H9 (cell line): ENCODE measurements at regions not wholly inside any gene's neighbourhood (a gene's known extent, or its start where the extent isn't known, plus 50 kb on each side); places are given as distances from the start of the nearest gene placed in this dataset.

Experiments
- DNase-seq: peaks from one replicate; pipeline ENCODE4 v3.0.0-alpha.2; 2017
- H2AFZ ChIP-seq: one replicate; pipeline ENCODE4 v1.6.1; 2013; ENCODE audit warnings: mild to moderate bottlenecking, low read length, control low read depth, moderate library complexity
- H2AK5ac ChIP-seq: 2 replicates; pipeline ENCODE4 v1.6.1; 2013; ENCODE audit warnings: low read length, control low read depth, mixed read lengths; ENCODE audit not compliant: insufficient read length
- H2BK120ac ChIP-seq: one replicate; pipeline ENCODE4 v1.6.1; 2013; ENCODE audit warnings: low read depth, mild to moderate bottlenecking, low read length, control low read depth, inconsistent platforms; ENCODE audit not compliant: poor library complexity, severe bottlenecking
- H2BK12ac ChIP-seq: 2 replicates; pipeline ENCODE4 v1.6.1; 2013; ENCODE audit warnings: low read length, control low read depth, mixed read lengths, low read depth; ENCODE audit not compliant: insufficient read length
- H2BK15ac ChIP-seq: 2 replicates; pipeline ENCODE4 v1.6.1; 2013; ENCODE audit warnings: low read depth, low read length, control low read depth
- H2BK20ac ChIP-seq: one replicate; pipeline ENCODE4 v1.6.1; 2013; ENCODE audit warnings: low read depth, mild to moderate bottlenecking, low read length, control low read depth, inconsistent platforms; ENCODE audit not compliant: poor library complexity, severe bottlenecking
- H2BK5ac ChIP-seq: 2 replicates; pipeline ENCODE4 v1.6.1; 2013; ENCODE audit warnings: low read length, control low read depth, mixed read lengths; ENCODE audit not compliant: insufficient read length
- H3K14ac ChIP-seq: 2 replicates; pipeline ENCODE4 v1.6.1; 2013; ENCODE audit warnings: low read length, control low read depth; ENCODE audit not compliant: insufficient read depth
- H3K18ac ChIP-seq: 2 replicates; pipeline ENCODE4 v1.6.1; 2013; ENCODE audit warnings: low read depth, mild to moderate bottlenecking, mixed read lengths, low read length, control low read depth; ENCODE audit not compliant: insufficient read length
- H3K23ac ChIP-seq: 2 replicates; pipeline ENCODE4 v1.6.1; 2013; ENCODE audit warnings: low read length, control low read depth, mixed read lengths, low read depth; ENCODE audit not compliant: insufficient read length
- H3K23me2 ChIP-seq: 2 replicates; pipeline ENCODE4 v1.6.1; 2013; ENCODE audit warnings: low read depth, mild to moderate bottlenecking, mixed read lengths, low read length, control low read depth; ENCODE audit not compliant: insufficient read length, poor library complexity, severe bottlenecking
- H3K27ac ChIP-seq: 2 replicates; pipeline ENCODE4 v1.5.1; 2013; ENCODE audit warnings: low read length, control low read depth, mixed read lengths, low read depth; ENCODE audit not compliant: insufficient read length
- H3K27me3 ChIP-seq: 2 replicates; pipeline ENCODE4 v1.6.1; 2013; ENCODE audit warnings: low read length, control low read depth, inconsistent platforms; ENCODE audit not compliant: insufficient read depth
- H3K4ac ChIP-seq: 2 replicates; pipeline ENCODE4 v1.6.1; 2013; ENCODE audit warnings: low read depth, mild to moderate bottlenecking, control low read depth, inconsistent platforms, low read length, moderate library complexity
- H3K4me1 ChIP-seq: 2 replicates; pipeline ENCODE4 v1.6.1; 2013; ENCODE audit warnings: low read length, control low read depth, inconsistent platforms; ENCODE audit not compliant: insufficient read depth
- H3K4me2 ChIP-seq: 2 replicates; pipeline ENCODE4 v1.6.1; 2013; ENCODE audit warnings: low read length, control low read depth, mixed read lengths; ENCODE audit not compliant: insufficient read length, insufficient read depth
- H3K56ac ChIP-seq: 2 replicates; pipeline ENCODE4 v1.6.1; 2013; ENCODE audit warnings: low read depth, mild to moderate bottlenecking, mixed read lengths, low read length, control low read depth; ENCODE audit not compliant: insufficient read length
- H3K79me1 ChIP-seq: 2 replicates; pipeline ENCODE4 v1.6.1; 2013; ENCODE audit warnings: low read depth, mild to moderate bottlenecking, moderate library complexity, low read length, control low read depth, inconsistent platforms; ENCODE audit not compliant: insufficient read depth, poor library complexity, severe bottlenecking
- H3K79me2 ChIP-seq: 2 replicates; pipeline ENCODE4 v1.6.1; 2013; ENCODE audit warnings: low read length, control low read depth, inconsistent platforms; ENCODE audit not compliant: insufficient read depth
- H3K9ac ChIP-seq: 2 replicates; pipeline ENCODE4 v1.6.1; 2013; ENCODE audit warnings: low read length, control low read depth, mixed read lengths; ENCODE audit not compliant: insufficient read length; ENCODE audit errors: extremely low read depth
- H3K9me3 ChIP-seq: one replicate; pipeline ENCODE4 v1.6.1; 2013; ENCODE audit warnings: low read depth, low read length, inconsistent platforms; ENCODE audit not compliant: control insufficient read depth
- H3T11ph ChIP-seq: one replicate; pipeline ENCODE4 v1.6.1; 2013; ENCODE audit warnings: mild to moderate bottlenecking, low read length, control low read depth, inconsistent platforms
- H4K20me1 ChIP-seq: one replicate; pipeline ENCODE4 v1.6.1; 2013; ENCODE audit not compliant: control insufficient read depth, insufficient read length, insufficient read depth
- H4K5ac ChIP-seq: 2 replicates; pipeline ENCODE4 v1.6.1; 2013; ENCODE audit warnings: low read depth, mild to moderate bottlenecking, mixed read lengths, low read length, control low read depth; ENCODE audit not compliant: insufficient read length
- H4K8ac ChIP-seq: replicated peaks from 2 replicates; pipeline ENCODE4 v1.6.1; 2013; ENCODE audit warnings: low read length, control low read depth, mixed read lengths, low read depth; ENCODE audit not compliant: insufficient read length
- H4K91ac ChIP-seq: 2 replicates; pipeline ENCODE4 v1.6.1; 2013; ENCODE audit warnings: low read depth, mild to moderate bottlenecking, moderate library complexity, mixed read lengths, low read length, control low read depth; ENCODE audit not compliant: insufficient read length
- H3K27ac Mint-ChIP-seq, 3 experiments: 2 replicates in 2 of 3; 3 replicates in 1 of 3; pipeline ENCODE4 v1.8.0; 2020 to 2021; ENCODE audit warnings: mixed read lengths in 3 of 3, mild to moderate bottlenecking in 1 of 3, moderate library complexity in 1 of 3
- H3K27me3 Mint-ChIP-seq: 2 replicates; pipeline ENCODE4 v1.8.0; 2021; ENCODE audit warnings: low read depth, mild to moderate bottlenecking, moderate library complexity, mixed read lengths
- H3K36me3 Mint-ChIP-seq, 3 experiments: 2 replicates in 2 of 3; 3 replicates in 1 of 3; pipeline ENCODE4 v1.8.0; 2020 to 2021; ENCODE audit warnings: low read depth in 3 of 3, mixed read lengths in 3 of 3; ENCODE audit not compliant: insufficient read depth in 1 of 3
- H3K4me1 Mint-ChIP-seq, 2 experiments: 2 replicates each; pipeline ENCODE4 v1.8.0; 2020; ENCODE audit warnings: mixed read lengths in 2 of 2
- H3K4me3 Mint-ChIP-seq, 2 experiments: 2 replicates in 1 of 2; 3 replicates in 1 of 2; pipeline ENCODE4 v1.8.0; 2020 to 2021; ENCODE audit warnings: mild to moderate bottlenecking in 2 of 2, mixed read lengths in 2 of 2, moderate library complexity in 1 of 2
- H3K9me3 Mint-ChIP-seq, 2 experiments: 2 replicates in 1 of 2; 3 replicates in 1 of 2; pipeline ENCODE4 v1.8.0; 2020; ENCODE audit warnings: mild to moderate bottlenecking in 2 of 2, mixed read lengths in 2 of 2, moderate library complexity in 1 of 2
- WGBS: extraction: QIAGEN DNeasy Blood & Tissue Kit; methylation state at CpG from one replicate; pipeline ENCODE4 v1.1.7; 2013; ENCODE audit warnings: missing lambda C conversion rate, low lambda C conversion rate, mixed read lengths; ENCODE audit not compliant: insufficient read length; ENCODE audit errors: extremely low coverage; 5-methylcytosine and 5-hydroxymethylcytosine counted together
- TF ChIP-seq, protein P1 (sequence below): fragments of 200-600 bp; sonication (generic); conservative IDR thresholded peaks from 3 replicates; pipeline ENCODE4 v1.8.0; 2021; ENCODE audit warnings: antibody characterized with exemption, mild to moderate bottlenecking

DNA sequence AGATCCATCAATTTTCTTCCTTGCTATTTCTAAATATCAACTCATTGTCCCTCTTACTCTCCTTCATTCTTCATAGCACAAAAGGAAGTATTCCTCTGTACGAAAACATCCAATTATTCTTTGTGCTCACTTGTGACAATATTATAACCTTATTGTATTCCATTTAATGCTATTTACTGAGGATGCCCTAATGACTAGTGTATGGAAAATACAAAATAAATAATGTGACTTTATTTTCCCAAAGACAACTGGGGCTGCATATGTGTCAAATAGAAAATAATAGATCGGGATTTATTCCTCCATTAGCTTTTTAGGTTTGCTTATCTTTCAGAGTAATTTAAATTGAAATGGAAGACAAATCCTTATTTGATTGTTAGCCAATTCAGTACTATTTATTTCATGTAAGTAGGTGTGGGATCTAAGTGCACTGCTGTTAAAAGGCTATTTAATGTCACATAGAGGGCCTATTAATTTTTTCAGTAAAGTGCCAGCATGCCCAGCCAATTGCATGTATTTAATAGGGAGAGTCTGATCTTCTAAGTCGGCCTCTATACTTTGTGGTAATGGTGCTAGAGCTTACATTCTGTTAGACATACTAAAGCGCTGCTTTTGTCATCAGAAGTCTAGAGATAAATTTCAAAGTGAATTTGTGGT, 329.8 kb downstream of the MCTP2 start:
- Histone ChIP-seq H3K14ac (no peak overlapping the region), H2BK20ac (no peak overlapping the region), H3K79me1 (no peaks in the 10 kb centered on the region), H3K18ac (no peak overlapping the region), H4K8ac (no peak overlapping the region), H2AK5ac (no peak overlapping the region), H2BK15ac (no peak overlapping the region), H2BK120ac (no peak overlapping the region), H3K4me2 (no peak overlapping the region), H4K91ac (no peak overlapping the region), H3K27me3 (no peaks in the 10 kb centered on the region), H2AFZ (no peak overlapping the region), H4K5ac (no peak overlapping the region), H3T11ph (no peak overlapping the region), H3K4me1 (peaks cover 2% of the 10 kb centered on the region; the same call in 1 of the 2 replicates), H2BK12ac (no peak overlapping the region), H3K4ac (no peak overlapping the region), H2BK5ac (no peak overlapping the region), H3K23ac (no peak overlapping the region), H3K9me3 (no peaks in the 10 kb centered on the region), H4K20me1 (no peaks in the 10 kb centered on the region), H3K56ac (no peak overlapping the region), H3K23me2 (no peaks in the 10 kb centered on the region), H3K27ac (no peak overlapping the region), H3K79me2 (no peaks in the 10 kb centered on the region), H3K9ac (no peak overlapping the region)
- H3K27ac Mint-ChIP-seq, result no peak overlapping the region
- peaks cover 0 to 4% of the 10 kb centered on the region in 2 experiments; a peak in 3 of 5 replicates for H3K9me3 Mint-ChIP-seq
- H3K27me3 Mint-ChIP-seq, result no peaks in the 10 kb centered on the region
- H3K4me1 Mint-ChIP-seq, result peaks cover 0 to 4% of the 10 kb centered on the region in 2 experiments; a peak in 2 of 4 replicates
- WGBS, result no CpG with 5 or more reads among the region's 4 CpGs
- H3K36me3 Mint-ChIP-seq, result peaks cover 0 to 2% (median 0%) of the 10 kb centered on the region in 3 experiments; a peak in 3 of 7 replicates
- TF ChIP-seq, protein P1, sequence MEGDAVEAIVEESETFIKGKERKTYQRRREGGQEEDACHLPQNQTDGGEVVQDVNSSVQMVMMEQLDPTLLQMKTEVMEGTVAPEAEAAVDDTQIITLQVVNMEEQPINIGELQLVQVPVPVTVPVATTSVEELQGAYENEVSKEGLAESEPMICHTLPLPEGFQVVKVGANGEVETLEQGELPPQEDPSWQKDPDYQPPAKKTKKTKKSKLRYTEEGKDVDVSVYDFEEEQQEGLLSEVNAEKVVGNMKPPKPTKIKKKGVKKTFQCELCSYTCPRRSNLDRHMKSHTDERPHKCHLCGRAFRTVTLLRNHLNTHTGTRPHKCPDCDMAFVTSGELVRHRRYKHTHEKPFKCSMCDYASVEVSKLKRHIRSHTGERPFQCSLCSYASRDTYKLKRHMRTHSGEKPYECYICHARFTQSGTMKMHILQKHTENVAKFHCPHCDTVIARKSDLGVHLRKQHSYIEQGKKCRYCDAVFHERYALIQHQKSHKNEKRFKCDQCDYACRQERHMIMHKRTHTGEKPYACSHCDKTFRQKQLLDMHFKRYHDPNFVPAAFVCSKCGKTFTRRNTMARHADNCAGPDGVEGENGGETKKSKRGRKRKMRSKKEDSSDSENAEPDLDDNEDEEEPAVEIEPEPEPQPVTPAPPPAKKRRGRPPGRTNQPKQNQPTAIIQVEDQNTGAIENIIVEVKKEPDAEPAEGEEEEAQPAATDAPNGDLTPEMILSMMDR, result no peak
- no peak for DNase-seq
- H3K4me3 Mint-ChIP-seq, result no peak overlapping the region
